ENCODE measurements at regions not wholly inside any gene's neighbourhood (a gene's known extent, or its start where the extent isn't known, plus 50 kb on each side); places are given as distances from the start of the nearest gene placed in this dataset.
"Not testable (repeated sequence)": the region's sequence is repeated elsewhere in the genome, so short reads cannot be mapped to it uniquely, and the experiment has no call there.

- no peak for DNase-seq (ENCODE audit: low spot score)
Measured at GRCh38 chr10:27388761-27389399, 115.2 kb upstream of the RAB18 start.

- no peak for DNase-seq (ENCODE audit: low spot score)
Measured at GRCh38 chr10:27383595-27384542, 120.2 kb upstream of the RAB18 start.

DNA sequence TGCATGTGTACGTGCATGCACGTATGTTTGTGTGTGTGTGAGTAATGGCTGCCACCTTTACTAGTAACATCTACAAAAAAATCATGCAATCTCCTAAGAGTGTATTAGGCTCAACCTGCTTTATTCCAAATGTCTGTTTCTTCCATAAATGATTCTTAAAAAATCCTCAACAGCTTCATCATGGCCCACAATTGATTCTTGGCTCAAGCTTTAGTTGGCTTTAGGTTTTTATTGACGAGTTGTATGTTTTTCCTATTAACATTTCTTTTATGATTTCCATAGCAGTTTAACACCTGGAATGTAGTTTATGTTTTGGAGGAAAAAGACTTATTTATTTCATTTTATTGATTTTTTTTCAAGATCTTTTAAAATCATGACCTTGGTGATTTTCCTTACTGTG lies 121.9 kb upstream of the RAB18 start:
- no peak for DNase-seq (ENCODE audit: low spot score)

GRCh38 chr10:27380929-27381358 lies 123.2 kb upstream of the RAB18 start:
- DNase-seq (ENCODE audit: low spot score) = no peak

- DNase-seq (ENCODE audit: low spot score) = not testable (repeated sequence)
Measured at GRCh38 chr10:27379041-27379440, 125.1 kb upstream of the RAB18 start.

- no peak for DNase-seq (ENCODE audit: low spot score)
Measured at GRCh38 chr10:27373566-27374160, 130.4 kb upstream of the RAB18 start.

DNA sequence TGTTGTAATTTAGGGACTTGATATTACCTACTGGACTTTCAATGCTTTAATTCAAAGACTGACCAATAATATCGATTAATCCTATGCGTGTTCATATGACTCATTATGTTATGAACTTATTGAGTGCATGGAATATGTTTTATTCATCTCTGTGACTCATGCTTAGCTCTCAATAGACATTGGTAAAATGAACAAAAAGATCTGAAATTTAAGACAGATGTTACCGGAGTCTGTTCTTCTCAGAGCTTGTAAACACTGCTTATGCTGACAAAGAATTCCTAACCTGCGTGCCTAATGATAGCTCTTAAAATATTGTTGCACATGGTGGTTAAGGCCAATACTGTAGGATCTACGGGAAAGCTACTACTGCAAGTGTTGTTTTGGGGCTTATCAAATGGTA lies 131.5 kb upstream of the ACBD5 start:
- DNase-seq (ENCODE audit: low spot score) = no peak

- DNase-seq (ENCODE audit: low spot score) = not testable (repeated sequence)
Measured at GRCh38 chr10:27371375-27371774, 130.8 kb upstream of the ACBD5 start.

- DNase-seq (ENCODE audit: low spot score) = peak; percentile 41
Measured at GRCh38 chr10:27369880-27370279, 129.3 kb upstream of the ACBD5 start.

DNA sequence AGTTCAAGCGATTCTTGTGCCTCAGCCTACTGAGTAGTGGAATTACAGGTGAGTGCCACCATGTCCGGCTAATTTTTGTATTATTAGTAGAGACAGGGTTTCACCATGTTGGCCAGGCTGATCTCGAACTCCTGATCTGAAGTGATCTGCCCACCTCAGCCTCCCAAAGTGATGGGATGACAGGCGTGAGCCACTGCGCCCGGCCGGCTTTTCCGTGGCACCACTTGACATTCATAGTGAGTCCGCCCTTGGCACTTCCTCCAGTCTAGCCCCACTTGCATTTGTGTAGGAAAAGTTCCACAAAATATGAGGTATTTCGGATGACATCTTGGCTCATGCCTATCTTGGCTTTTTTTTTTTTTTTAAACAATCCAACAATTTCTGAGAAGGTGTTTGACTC lies 128.1 kb upstream of the ACBD5 start:
- no peak for DNase-seq (ENCODE audit: low spot score)

GRCh38 chr10:27366769-27367168 lies 126.2 kb upstream of the ACBD5 start:
- DNase-seq (ENCODE audit: low spot score) = peak; percentile 10

- no peak for DNase-seq (ENCODE audit: low spot score)
Measured at GRCh38 chr10:27364028-27364427, 123.4 kb upstream of the ACBD5 start.

- DNase-seq (ENCODE audit: low spot score) = peak; percentile 93
Measured at GRCh38 chr10:27360581-27361172, 120.1 kb upstream of the ACBD5 start.

GRCh38 chr10:27359792-27360355 lies 119.3 kb upstream of the ACBD5 start:
- DNase-seq (ENCODE audit: low spot score) = no peak

GRCh38 chr10:27356738-27357137 lies 116.1 kb upstream of the ACBD5 start:
- DNase-seq (ENCODE audit: low spot score) = no peak

GRCh38 chr10:27355918-27356573 lies 115.4 kb upstream of the ACBD5 start:
- DNase-seq (ENCODE audit: low spot score) = no peak

DNA sequence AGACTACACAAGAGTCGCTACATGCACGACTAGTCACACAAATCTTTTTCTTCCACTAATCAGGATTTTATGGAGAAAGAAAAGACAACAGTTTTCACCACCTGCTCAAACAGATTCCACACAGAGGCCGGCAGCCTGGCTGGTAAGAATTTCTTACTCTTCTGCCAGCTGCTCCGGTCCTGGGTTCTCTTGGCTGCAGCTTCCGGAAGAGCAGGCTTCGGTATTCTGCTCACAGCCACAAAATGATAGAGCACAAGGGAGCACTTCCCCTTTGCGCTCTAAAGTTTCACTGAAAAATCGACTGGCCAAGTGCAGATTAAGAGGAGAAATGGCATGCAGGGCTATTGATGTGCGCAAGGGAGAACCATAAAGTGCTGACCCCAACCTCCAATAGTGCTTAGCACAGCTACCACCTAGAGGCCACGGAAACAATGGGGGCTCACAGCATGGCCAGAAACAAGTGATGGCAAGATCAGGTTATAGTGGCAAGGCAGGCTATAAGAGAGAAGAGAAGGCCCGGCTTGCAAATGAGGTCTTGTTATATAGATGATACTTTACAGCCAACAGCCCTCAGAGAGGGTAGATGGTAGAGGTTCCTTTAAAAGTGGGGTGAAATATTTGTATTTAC lies 114.2 kb upstream of the ACBD5 start:
- DNase-seq (ENCODE audit: low spot score) = peak; percentile 88

DNA sequence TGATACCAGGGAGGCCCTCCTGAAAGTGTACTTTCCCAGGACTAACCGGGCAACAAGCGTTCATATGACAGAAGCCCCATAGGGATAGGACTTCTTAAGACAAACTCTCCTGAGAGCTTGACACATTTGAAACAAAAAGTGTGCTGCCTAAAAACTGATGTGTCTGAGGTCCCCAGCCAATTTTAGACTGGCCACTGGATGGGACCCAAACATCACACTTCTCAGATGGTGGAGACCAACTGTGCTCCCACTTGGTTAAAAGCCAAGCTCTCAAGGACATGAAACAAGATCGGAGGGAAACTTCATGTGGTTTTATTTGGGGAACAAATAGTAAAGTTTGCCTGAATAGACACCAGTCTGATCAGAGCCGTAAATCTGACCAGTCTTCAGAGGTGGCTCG lies 113.5 kb upstream of the ACBD5 start:
- DNase-seq (ENCODE audit: low spot score) = peak; percentile 10

GRCh38 chr10:27349987-27350386 lies 109.4 kb upstream of the ACBD5 start:
- DNase-seq (ENCODE audit: low spot score) = no peak

DNA sequence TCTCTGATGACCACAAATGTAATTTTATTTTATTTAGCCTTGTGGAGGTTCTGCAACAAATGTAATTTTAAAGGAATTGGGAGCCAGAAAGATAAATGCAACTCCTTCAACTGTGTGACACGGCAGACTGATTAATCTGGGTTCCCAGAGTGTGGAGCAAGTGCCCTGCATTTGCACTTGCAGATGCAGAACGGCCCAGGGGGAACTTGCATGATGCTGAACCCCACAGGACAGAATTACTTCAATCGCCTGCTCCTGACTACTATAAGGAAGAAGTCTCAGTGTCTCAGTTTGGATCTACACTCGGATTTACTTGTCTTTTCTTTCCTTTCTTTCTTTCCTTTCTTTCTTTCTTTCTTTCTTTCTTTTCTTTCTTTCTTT lies 107.2 kb upstream of the ACBD5 start:
- DNase-seq (ENCODE audit: low spot score) = not testable (repeated sequence)

DNA sequence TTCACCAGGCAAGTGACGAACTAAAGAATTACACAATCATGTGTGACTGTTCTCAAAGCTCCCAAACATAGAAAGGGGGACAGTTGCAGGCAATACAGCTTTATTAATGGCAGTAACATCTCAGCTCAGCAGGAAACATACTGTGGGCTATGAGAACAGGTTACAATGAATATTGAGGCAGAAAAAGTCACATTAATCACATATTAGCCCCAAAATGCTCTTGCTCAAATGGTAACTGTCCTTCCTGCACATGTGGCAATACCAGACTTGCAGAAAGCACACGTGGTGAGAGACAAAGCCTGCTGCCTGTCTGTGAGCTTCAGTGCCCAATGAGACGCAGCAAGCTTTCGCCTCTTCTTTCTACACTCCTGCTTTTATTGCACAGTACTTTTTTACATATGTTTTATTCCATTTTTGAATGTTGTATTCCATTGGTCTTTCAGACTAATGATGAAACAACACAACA lies 104.9 kb upstream of the ACBD5 start:
- peak; percentile 52 for DNase-seq (ENCODE audit: low spot score)
